Panc1 (cell line): ENCODE measurements at regions not wholly inside any gene's neighbourhood (a gene's known extent, or its start where the extent isn't known, plus 50 kb on each side); places are given as distances from the start of the nearest gene placed in this dataset.

Experiments used
- CTCF ChIP-seq: fragments of 450-650 bp; IDR thresholded peaks from 2 replicates; pipeline ENCODE4 v1.5.1; 2017; ENCODE audit warnings: mild to moderate bottlenecking
- POLR2AphosphoS5 ChIP-seq: IDR thresholded peaks from 2 replicates; pipeline ENCODE4 v1.6.1; 2012; ENCODE audit warnings: mild to moderate bottlenecking, low read depth, low read length, moderate library complexity
- TCF7L2 ChIP-seq: IDR thresholded peaks from 2 replicates; pipeline ENCODE4 v1.6.1; 2011; ENCODE audit warnings: mild to moderate bottlenecking, low read depth, low read length, inconsistent platforms

DNA sequence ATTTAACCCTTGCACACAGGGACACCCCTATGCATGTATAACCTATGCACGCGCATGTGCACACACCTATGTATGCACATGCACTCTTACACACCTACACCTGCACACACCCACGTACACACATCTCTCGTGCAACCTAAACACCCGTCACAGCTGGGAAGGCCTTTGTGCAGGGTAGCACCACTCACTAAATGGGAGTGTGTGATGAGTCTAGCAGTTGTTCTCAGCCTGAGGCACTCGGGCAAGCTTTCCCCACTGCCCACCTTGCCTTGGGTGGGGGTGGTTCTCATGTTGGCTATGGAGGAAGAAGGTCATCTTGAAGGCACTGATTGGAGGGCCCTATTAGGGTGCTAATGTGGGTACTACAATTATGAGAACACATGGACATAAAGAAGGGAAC, 85.8 kb downstream of the DLL1 start:
- TF ChIP-seq TCF7L2 (no peak), CTCF (no peak), POLR2AphosphoS5 (no peak)
